Testis (tissue), 2 donors: ENCODE measurements at regions not wholly inside any gene's neighbourhood (a gene's known extent, or its start where the extent isn't known, plus 50 kb on each side); places are given as distances from the start of the nearest gene placed in this dataset.

Experiments used
- DNase-seq: peaks from one replicate; pipeline ENCODE4 v3.0.0-alpha.2; 2019
- H3K27ac ChIP-seq, 2 donors: fragments of 200-600 bp; sonication (generic); one replicate each; pipeline ENCODE4 v1.5.1; 2019
- H3K27me3 ChIP-seq: fragments of 200-600 bp; sonication (generic); one replicate; pipeline ENCODE4 v1.5.1; 2019
- H3K36me3 ChIP-seq: fragments of 200-600 bp; sonication (generic); one replicate; pipeline ENCODE4 v1.5.1; 2017; ENCODE audit warnings: low read depth; ENCODE audit errors: missing control alignments
- H3K4me1 ChIP-seq: fragments of 200-600 bp; sonication (generic); one replicate; pipeline ENCODE4 v1.5.1; 2019
- H3K4me3 ChIP-seq, 2 donors: fragments of 200-600 bp; sonication (generic); one replicate each; pipeline ENCODE4 v1.5.1; 2017 to 2019
- H3K9me3 ChIP-seq: fragments of 200-600 bp; sonication (generic); one replicate; pipeline ENCODE4 v1.5.1; 2017
- CTCF ChIP-seq, 3 experiments: fragments of 450-650 bp in 2 of 3; fragments of 200-600 bp in 1 of 3; sonication (generic) in 1 of 3; IDR thresholded peaks; one replicate each; pipeline ENCODE4 v1.5.1; 2016 to 2019; ENCODE audit warnings: antibody characterized with exemption in 3 of 3, mild to moderate bottlenecking in 2 of 3, moderate library complexity in 1 of 3
- POLR2A ChIP-seq: fragments of 450-650 bp; IDR thresholded peaks from one replicate; pipeline ENCODE4 v1.6.1; 2017; ENCODE audit warnings: antibody characterized with exemption, mild to moderate bottlenecking, moderate library complexity
- WGBS, 2 donors: methylation state at CpG; one replicate each; pipeline ENCODE4 v1.1.5; 2018; 5-methylcytosine and 5-hydroxymethylcytosine counted together
- intact Hi-C: fragments of 100-400 bp; cut with DNase I; formaldehyde crosslinking; loops from one replicate; pipeline ENCODE4 v1.15.1; 2023; ENCODE audit warnings: low total_unique reads

DNA sequence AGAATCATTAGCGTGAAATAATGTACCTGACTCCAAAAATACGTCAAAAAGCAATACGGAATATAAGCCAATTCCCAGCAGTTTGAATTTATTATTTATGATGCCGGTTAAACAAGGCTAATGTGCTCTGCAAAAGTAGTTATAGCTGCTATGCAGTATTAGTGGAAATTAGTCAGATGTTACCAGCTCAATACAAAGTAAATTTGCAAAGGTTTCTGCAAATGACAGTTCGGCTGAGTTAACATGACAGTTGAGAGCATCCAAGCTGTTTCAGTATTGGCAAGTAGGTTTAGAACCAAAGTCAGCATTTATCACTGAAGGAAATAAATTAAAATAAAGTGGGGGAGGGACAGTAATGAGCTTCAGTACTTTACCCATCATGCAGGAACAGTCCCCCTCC is 1665.8 kb upstream of the FLRT2 start:
- no peak for DNase-seq
- WGBS, 2 donors, result 86 to 92% methylated on average over 5 of the region's 5 CpGs
- Histone ChIP-seq H3K9me3 (no peaks in the 10 kb centered on the region), H3K36me3 (no peaks in the 10 kb centered on the region), H3K4me3 (no peak overlapping the region), H3K4me1 (no peaks in the 10 kb centered on the region), H3K27ac (no peak overlapping the region), H3K27me3 (no peaks in the 10 kb centered on the region)
- intact Hi-C loops, result no loop called here
- TF ChIP-seq POLR2A, result no peak
- no peak for TF ChIP-seq CTCF (IDR thresholded peaks at IDR 0.05)

- H3K27ac ChIP-seq, result no peak overlapping the region
- no peaks in the 10 kb centered on the region for H3K9me3 ChIP-seq
- intact Hi-C loops, result no loop called here
- DNase-seq, result no peak
- TF ChIP-seq CTCF (IDR thresholded peaks at IDR 0.05), result no peak
- no peak for TF ChIP-seq POLR2A
- no peaks in the 10 kb centered on the region for H3K36me3 ChIP-seq
- H3K4me3 ChIP-seq, result no peak overlapping the region
- no peaks in the 10 kb centered on the region for H3K27me3 ChIP-seq
- 70 to 77% methylated on average over 5 of the region's 5 CpGs for WGBS, 2 donors
- H3K4me1 ChIP-seq, result no peaks in the 10 kb centered on the region
Observed at GRCh38 chr14:83867566-83868225, 1662.2 kb upstream of the FLRT2 start.

DNA sequence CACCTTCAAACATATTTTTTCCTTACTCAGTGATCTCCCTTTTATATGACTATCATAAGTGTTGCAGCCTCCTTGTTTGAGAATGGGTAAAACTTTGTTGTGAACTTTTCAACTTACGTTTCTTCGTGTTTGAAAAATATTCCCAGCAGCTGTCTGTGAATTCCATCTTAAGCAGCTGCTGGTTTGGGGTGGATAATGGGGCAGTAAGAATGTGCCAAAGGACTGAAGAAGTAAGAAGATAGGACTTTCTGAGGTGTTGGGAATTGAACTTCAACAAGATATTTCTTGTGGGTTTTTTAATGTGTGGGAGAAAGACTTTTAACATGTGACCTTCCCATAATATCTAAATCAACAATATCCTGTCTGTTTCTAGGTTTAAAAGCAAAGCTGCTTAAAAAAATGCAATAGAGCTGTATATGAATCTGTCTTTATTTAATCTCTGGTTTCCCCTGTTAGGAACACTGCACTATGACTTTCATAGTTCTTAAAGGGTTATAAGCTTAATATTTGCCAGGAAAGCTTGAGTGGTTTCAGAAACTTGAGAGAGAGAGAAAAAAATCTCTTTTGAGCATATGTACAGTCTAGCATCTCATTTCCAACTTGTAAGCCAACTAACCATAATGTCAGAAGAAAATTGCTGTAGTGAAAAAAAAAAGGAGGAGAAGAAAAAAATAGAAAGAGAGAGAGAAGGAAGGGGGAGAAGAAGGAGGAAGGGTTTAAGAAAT is 1659.2 kb upstream of the FLRT2 start:
- Histone ChIP-seq H3K27me3 (no peaks in the 10 kb centered on the region), H3K9me3 (no peaks in the 10 kb centered on the region), H3K4me3 (no peak overlapping the region), H3K36me3 (no peaks in the 10 kb centered on the region), H3K27ac (no peak overlapping the region), H3K4me1 (no peaks in the 10 kb centered on the region)
- intact Hi-C loops, result no loop called here
- TF ChIP-seq CTCF (IDR thresholded peaks at IDR 0.05) (no peak), POLR2A (no peak)
- WGBS, 2 donors, result 53 to 63% methylated on average over 2 of the region's 2 CpGs
- no peak for DNase-seq

- intact Hi-C loops, result no loop called here
- Histone ChIP-seq H3K4me1 (no peaks in the 10 kb centered on the region), H3K4me3 (no peak overlapping the region), H3K36me3 (no peaks in the 10 kb centered on the region), H3K9me3 (no peaks in the 10 kb centered on the region), H3K27ac (no peak overlapping the region), H3K27me3 (no peaks in the 10 kb centered on the region)
- WGBS, 2 donors, result 36 to 38% methylated on average over 3 of the region's 3 CpGs
- TF ChIP-seq POLR2A (no peak), CTCF (IDR thresholded peaks at IDR 0.05) (no peak)
- DNase-seq, result no peak
Observed at GRCh38 chr14:83873669-83874068, 1656.3 kb upstream of the FLRT2 start.

- H3K36me3 ChIP-seq, result no peaks in the 10 kb centered on the region
- no peaks in the 10 kb centered on the region for H3K9me3 ChIP-seq
- DNase-seq, result no peak
- no peaks in the 10 kb centered on the region for H3K27me3 ChIP-seq
- H3K4me1 ChIP-seq, result no peaks in the 10 kb centered on the region
- WGBS, 2 donors, result 65 to 82% methylated on average over 1 of the region's 1 CpG
- no peak overlapping the region for H3K4me3 ChIP-seq
- H3K27ac ChIP-seq, result no peak overlapping the region
- intact Hi-C loops, result no loop called here
- TF ChIP-seq CTCF (IDR thresholded peaks at IDR 0.05) (no peak), POLR2A (no peak)
Observed at GRCh38 chr14:83874662-83875061, 1655.3 kb upstream of the FLRT2 start.
